Stimulated activated CD4-positive, alpha-beta T cell treated with anti-CD3 and anti-CD28 coated beads, Interleukin-1b, Interleukin-23, amount 100 ng/mL, for 4 hours (primary cell): ENCODE measurements at regions not wholly inside any gene's neighbourhood (a gene's known extent, or its start where the extent isn't known, plus 50 kb on each side); places are given as distances from the start of the nearest gene placed in this dataset.

Source experiments
- DNase-seq, 2 donors: peaks; one replicate each; pipeline ENCODE4 v3.0.0-alpha.2; 2020; ENCODE audit warnings: low read depth in 2 of 2

DNA sequence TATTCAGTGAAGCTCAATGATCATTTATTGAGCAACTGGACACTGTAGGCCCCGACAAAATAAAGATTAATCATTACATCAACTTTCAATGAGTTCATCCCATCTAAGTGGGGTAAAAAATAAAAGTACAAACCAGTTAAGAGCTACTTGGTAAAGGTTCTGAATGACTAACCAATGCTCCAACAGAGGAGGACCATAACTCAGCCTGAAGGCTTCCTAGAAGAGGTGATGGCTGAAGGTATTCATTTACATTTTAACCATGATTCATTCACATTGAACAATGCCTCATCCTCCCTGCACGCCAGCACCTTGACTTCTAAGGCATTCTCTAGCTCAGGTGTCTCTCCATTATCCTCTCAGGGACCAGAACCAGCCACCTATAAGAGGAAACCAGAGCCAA is 201.4 kb downstream of the ZNF462 start:
- no peak for DNase-seq

- no peak for DNase-seq
Measured at GRCh38 chr9:107065549-107065948, 202.6 kb downstream of the ZNF462 start.

DNA sequence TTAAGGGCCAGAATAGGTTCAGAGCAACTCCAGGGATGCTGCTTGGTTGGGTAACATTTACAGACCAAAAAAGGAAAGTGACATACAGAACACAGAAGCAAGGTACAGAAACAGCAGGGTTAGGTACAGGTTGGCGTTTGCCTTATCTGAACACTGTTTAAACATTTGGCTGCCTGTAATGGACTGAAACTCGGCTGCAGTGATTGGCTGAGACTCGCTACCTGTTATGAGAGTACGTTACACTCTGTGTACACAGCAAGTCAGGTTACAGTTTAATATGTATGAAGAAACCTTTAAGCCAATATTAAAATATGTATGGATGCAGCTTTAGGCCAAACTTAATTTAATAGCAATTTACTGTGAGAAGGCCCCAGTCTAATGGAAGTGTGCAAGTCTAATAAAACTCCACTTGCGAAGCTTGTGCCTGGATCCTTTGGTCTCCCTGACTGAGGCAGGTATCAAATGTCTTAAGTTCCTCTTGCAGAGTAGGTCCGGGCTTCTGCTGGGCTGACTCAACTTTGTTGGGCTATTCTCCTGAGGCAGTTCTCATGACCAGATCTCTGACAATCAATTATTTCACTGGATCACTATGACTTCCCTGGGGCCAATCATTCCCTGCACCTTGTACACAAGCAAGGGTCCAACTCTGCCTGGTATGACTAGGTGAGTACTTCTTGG is 204.9 kb downstream of the ZNF462 start:
- no peak for DNase-seq

GRCh38 chr9:107068581-107068980 is 205.6 kb downstream of the ZNF462 start:
- DNase-seq, result no peak

DNA sequence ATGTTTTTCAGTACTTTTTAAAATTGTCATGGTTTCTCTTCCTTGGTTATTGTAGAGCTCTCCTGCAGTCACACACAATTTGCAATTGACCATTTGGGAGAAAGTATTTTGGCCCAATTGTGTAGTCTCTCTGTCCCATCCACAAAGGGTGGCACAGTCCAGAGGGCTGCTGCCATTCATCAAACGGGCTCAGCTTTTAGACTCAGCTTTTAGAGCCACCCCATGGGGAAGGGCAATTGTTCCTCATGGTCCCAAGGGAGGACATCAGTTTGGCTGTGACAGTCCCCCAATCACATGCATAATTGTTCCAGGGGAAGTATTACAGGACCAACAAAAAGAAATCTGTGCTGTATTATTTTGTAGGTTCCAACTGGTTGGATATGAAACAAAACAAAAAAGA is 207.6 kb downstream of the ZNF462 start:
- no peak for DNase-seq

DNA sequence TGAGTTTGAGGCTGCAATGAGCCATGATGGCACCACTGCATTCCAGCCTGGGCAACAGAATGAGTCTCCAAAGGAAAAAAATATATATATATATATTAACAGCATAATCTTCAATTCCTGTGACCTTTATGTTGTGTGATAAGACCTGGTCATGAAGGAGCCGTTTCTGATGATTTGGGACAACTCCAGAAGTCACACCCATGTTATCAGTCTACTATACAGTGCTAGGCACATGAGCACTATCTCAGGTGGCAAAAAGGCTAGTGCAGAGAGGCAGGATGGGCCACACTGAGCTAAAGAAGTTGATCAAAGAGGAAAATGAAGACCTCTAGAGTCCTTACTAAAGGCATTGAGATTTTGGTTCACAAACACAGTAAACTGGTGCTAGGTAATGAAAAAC is 205.0 kb upstream of the RAD23B start:
- DNase-seq, result no peak

DNA sequence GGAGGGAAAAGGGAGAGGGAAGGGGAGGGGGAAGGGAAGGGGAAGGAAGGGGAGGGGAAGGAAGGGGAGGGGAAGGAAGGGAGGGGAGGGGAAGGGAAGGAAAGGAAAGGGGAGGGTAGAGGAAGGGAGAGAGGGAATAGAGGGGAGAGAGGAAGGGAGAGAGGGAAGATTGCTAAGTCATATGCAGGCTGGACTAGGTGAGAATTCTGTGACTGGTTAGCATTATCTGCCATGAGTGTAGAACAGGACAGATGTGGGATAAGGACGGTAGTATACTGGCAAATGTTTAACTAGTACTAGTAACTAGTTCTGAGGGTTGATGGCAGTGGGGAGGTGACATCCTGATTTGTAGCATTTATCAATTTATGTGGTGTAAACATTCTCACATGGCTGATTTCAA is 203.5 kb upstream of the RAD23B start:
- DNase-seq, result no peak

GRCh38 chr9:107080130-107080529 is 202.9 kb upstream of the RAD23B start:
- DNase-seq, result no peak

DNA sequence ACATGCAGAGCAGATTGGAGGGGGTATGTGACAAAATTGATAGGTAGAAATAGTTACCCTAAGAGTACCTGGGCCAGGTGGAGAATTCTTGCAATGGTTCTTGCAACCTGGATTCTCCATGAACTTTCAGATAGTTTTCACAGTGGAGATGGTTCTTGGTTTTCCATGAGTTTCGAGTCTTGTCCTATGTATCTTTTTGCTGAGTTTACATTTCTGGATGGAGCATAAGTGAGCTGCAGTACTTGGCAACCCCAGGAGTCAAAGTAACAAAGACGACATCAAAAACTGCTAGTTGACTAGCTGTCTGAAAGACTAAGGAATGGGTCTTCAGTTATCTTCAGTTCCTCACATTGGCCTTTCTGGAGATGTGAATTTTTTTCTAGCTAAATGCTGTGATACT is 196.6 kb upstream of the RAD23B start:
- DNase-seq, result no peak

DNA sequence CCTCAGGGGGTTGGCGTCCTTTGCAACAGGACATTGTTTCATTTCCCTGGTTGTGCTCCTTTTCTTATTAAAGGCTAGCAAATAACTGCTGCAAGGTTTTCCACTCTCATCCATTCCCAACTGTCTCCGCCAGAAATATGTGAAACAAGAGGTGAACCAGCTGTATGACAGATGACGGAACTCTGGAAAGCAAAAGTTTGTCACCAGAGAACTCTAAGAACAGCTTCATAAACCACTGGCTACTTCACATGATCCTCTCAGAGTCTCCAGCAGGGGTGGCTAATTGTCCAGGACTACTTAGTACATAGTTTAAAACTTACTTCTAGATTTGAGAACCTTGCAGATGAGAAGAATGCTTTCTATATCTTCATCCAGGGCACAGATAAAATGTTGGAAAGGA is 195.9 kb upstream of the RAD23B start:
- DNase-seq, result no peak

DNA sequence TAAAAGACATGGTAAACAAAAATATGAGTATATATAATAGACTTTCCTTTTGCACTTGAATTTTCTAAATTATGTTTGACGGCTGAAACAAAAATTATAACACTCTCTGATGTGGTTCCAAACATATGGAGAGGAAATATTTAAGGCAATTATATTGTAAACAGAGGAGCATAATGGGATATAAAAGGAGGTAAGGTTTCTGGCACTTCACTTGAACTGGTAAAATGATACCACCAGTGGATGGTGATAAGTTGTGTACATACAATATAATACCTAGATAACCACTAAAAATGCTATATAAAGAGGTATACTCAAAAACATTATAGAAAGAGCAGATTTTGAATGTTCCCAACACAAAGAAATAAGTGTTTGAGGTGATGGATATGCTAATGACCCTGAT is 192.9 kb upstream of the RAD23B start:
- DNase-seq, result no peak

GRCh38 chr9:107093365-107094060 is 189.6 kb upstream of the RAD23B start:
- no peak for DNase-seq

- DNase-seq, result no peak
Measured at GRCh38 chr9:107094370-107094769, 188.7 kb upstream of the RAD23B start.

DNA sequence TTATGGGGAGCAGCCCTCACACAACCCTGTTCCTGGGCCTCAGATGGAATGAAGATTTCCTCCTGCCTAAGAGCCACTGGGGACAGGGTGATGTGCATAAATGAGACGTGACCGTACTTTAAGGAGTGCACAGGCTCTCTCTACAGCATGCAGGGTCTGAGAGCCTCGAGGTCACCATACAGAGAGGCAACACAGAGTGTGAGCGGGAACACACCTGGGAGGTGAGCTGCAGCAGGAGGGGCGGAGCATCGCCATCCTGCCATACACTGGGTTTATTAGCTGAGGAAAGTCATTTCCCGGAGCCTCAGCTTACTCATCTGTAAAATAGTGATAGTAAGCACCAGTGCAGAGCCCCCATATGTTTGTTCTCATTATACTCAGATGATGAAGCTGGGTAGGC is 182.5 kb upstream of the RAD23B start:
- no peak for DNase-seq

DNA sequence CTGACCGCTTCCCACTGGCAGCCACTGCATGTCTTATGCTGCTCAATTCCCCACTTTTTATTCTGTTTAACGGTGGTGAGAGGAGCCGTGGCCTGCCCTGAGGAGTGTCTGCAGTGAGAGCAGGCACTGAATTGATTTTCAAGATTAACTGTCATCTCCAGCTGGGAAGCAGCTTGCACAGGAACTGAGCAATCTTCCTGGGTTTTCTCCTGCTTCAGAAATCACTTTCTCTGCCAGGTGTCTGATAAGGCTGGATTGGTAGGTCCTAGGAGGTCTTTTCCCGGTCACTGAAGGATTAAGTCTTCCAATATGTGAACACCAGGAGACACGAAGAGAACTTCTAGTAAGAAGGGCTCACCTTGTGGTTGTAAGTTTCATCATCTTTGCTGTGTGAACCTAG is 181.1 kb upstream of the RAD23B start:
- DNase-seq, result no peak

DNA sequence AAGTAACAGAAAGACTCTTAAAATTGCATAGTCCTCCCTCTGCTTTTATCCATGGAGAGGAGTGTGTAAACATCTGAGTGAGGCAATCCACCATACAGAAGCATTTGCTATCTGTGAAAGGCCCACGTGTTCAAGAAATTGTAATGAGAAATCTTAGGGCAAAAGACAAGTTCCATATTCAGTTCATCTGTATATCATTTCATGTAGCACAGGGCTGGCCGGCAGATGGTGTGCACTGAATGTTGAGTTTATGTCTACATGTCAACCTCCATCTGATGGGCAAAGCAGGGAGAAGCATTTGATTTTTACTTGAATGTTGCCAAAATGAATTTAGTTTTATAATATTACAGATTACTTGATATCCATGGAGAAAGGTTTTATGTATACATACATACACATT is 179.5 kb upstream of the RAD23B start:
- no peak for DNase-seq

DNA sequence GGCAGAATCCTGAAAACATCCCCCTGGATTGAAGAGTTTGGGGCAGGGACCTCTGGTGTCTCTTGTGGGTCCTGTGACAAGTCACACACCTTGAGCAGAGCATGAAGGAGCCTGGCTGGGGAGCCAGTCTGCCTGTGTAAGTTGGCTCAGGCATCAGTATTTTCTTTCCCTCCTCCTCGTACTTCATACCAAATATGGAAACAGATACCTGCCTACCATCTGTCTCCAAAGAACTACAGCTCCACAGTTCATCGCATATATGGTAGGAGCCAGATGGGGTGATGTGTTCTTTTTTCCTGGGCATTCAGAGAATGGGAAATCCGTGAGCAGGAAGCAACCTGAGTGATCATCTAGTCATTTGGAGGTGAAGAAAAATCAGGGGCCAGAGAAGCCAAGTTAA is 177.3 kb upstream of the RAD23B start:
- no peak for DNase-seq

DNA sequence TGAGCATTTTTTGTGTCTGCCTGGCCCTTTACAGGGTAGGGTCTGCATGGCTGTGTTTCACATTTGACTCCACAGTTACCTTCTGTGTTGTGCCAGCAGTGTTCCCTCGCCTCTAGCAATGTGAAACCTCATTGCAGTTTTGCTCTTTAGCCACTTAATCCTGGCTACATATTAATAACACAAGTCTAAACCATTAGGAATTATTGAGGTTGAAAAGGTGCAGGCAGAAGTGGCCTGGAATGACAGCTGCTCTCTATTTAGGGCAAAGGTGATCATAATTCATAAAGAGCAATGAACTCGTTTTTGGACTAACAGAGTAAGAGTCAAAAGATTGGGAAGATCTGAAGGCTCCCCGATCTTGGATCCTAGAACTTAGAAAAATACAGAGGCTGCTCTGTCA is 176.7 kb upstream of the RAD23B start:
- DNase-seq, result no peak

DNA sequence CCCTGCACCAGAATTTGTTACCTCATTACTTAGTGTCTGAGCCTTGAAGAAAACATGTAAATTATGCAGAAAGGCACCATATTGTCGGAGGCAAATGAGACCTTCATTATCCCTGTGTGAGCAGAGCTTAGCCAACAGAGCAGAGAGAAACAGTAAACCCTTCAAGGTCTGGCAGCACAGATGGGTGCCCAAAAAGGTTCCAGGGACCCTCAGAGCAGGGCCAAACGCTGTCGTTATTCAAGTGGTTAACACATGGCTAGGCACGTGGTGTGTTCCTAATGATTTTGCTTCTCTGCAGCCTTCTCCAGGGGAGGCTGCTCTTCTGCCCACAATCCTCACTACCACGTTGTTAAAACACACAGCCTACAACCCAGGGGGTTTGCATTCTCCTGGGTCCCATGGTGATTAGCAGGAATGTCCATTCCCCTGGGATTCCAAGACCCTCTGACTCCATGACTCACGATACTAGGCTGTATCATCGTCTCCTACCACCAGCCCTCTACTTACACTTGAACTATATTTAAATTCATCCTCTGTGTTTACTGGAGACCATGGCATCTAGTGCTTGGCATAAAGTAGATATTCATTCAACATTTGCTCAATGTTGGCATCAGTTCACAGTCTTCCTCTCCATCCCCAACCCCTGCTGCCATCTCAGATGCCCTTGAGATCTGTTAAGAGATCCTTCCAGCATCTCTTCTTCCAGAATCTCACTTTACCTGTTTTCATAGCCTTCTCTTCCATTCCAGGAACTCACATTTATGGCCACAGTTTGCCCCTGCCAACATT is 174.5 kb upstream of the RAD23B start:
- DNase-seq, result no peak

- DNase-seq, result no peak
Measured at GRCh38 chr9:107109324-107109723, 173.8 kb upstream of the RAD23B start.

DNA sequence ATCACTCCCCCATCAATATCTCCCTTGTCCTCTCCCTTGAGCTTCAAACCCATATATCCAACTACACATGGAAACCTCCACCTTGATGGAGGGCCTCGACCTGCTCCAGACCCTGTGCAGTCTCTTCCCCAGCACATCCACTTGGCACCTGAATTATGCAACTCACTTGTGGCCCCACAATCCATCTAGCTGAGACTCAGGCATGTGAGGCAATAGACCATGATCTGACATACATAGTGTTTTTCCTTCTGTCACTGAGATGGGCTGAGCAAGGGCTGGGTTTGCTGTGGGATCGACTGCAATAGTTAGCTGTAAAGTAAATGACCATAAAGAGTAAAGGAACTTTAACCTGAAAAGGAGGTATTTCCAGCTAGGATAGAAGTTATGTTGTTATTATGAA is 172.9 kb upstream of the RAD23B start:
- DNase-seq, result no peak

- no peak for DNase-seq
Measured at GRCh38 chr9:107112707-107113243, 170.3 kb upstream of the RAD23B start.
